ENCODE measurements at regions not wholly inside any gene's neighbourhood (a gene's known extent, or its start where the extent isn't known, plus 50 kb on each side); places are given as distances from the start of the nearest gene placed in this dataset.

- H4K20me1 ChIP-seq (ENCODE audit: control insufficient read depth, insufficient read depth): no peaks in the 10 kb centered on the region
- no peak overlapping the region for H3K9ac ChIP-seq (ENCODE audit: control insufficient read depth, insufficient read depth, low read length)
- H3K27ac ChIP-seq (ENCODE audit: control insufficient read depth, insufficient read depth): no peak overlapping the region
- ChIA-PET RAD21 (ENCODE audit: unreplicated experiment) (no interaction called here), SMC1A (ENCODE audit: uncharacterized antibody, unreplicated experiment) (no interaction called here), POLR2A (no interaction called here), CTCF (no interaction called here)
- H3K9me3 ChIP-seq (replicated peaks; ENCODE audit: control insufficient read depth, insufficient read depth, low read length): no peaks in the 10 kb centered on the region
- no TSS peak for BruUV-seq (replicated peaks)
- TF ChIP-seq SIN3A (IDR thresholded peaks at IDR 0.05; ENCODE audit: low read depth, low read length) (no peak), SUPT20H (IDR thresholded peaks at IDR 0.05; ENCODE audit: borderline replicate concordance, control insufficient read depth, low read depth, low read length) (no peak)
- H3K27me3 ChIP-seq (replicated peaks in 1 of 2; ENCODE audit: control insufficient read depth in 2 of 2, insufficient read depth in 2 of 2, low read length in 1 of 2): no peaks in the 10 kb centered on the region
- H3K4me2 ChIP-seq (ENCODE audit: control insufficient read depth, insufficient read depth): no peak overlapping the region
- H3K4me3 ChIP-seq: no peak overlapping the region
- in situ Hi-C loops (cut with MboI): no loop called here
- intact Hi-C loops (cut with micrococcal nuclease; ENCODE audit: unreplicated experiment): no loop called here
- DNase-seq (ENCODE audit: low read depth, low spot score) (no peak), ATAC-seq (no peak), FAIRE-seq (no peak)
- no peaks in the 10 kb centered on the region for H3K4me1 ChIP-seq (ENCODE audit: control insufficient read depth, insufficient read depth, low read length)
- H2AFZ ChIP-seq (ENCODE audit: control insufficient read depth, low read depth, low read length): no peak overlapping the region
- no peaks in the 10 kb centered on the region for H3K36me3 ChIP-seq (ENCODE audit: control insufficient read depth in 2 of 2, insufficient read depth in 2 of 2, low read length in 1 of 2)
- no peaks in the 10 kb centered on the region for H3K79me2 ChIP-seq (ENCODE audit: control insufficient read depth, insufficient read depth, low read length)
- 46% methylated on average over 4 of the region's 4 CpGs for WGBS (ENCODE audit: insufficient coverage, insufficient replicate concordance, low lambda C conversion rate, missing lambda C conversion rate)
These were observed 93.9 kb downstream of the QDPR start for GRCh38 chr4:17418010-17418409.

GRCh38 chr4:17414392-17414791 lies 97.5 kb downstream of the QDPR start:
- Histone ChIP-seq H4K20me1 (ENCODE audit: control insufficient read depth, insufficient read depth) (no peaks in the 10 kb centered on the region), H3K9ac (ENCODE audit: control insufficient read depth, insufficient read depth, low read length) (no peak overlapping the region), H3K27me3 (replicated peaks in 1 of 2; ENCODE audit: control insufficient read depth in 2 of 2, insufficient read depth in 2 of 2, low read length in 1 of 2) (no peaks in the 10 kb centered on the region), H3K4me1 (ENCODE audit: control insufficient read depth, insufficient read depth, low read length) (no peaks in the 10 kb centered on the region), H3K27ac (ENCODE audit: control insufficient read depth, insufficient read depth) (no peak overlapping the region), H3K79me2 (ENCODE audit: control insufficient read depth, insufficient read depth, low read length) (no peaks in the 10 kb centered on the region), H3K4me3 (no peak overlapping the region), H3K9me3 (replicated peaks; ENCODE audit: control insufficient read depth, insufficient read depth, low read length) (no peaks in the 10 kb centered on the region), H3K36me3 (ENCODE audit: control insufficient read depth in 2 of 2, insufficient read depth in 2 of 2, low read length in 1 of 2) (no peaks in the 10 kb centered on the region), H3K4me2 (ENCODE audit: control insufficient read depth, insufficient read depth) (no peak overlapping the region), H2AFZ (ENCODE audit: control insufficient read depth, low read depth, low read length) (no peak overlapping the region)
- RAD21 ChIA-PET (ENCODE audit: unreplicated experiment): no interaction called here
- in situ Hi-C loops (cut with MboI) (no loop called here), intact Hi-C loops (cut with micrococcal nuclease; ENCODE audit: unreplicated experiment) (no loop called here)
- CTCF ChIA-PET: no interaction called here
- SMC1A ChIA-PET (ENCODE audit: uncharacterized antibody, unreplicated experiment): interaction anchor here (0.7 kb wide), 1 partner anchor 302 kb away, joined by 3 read pairs; no protein-coding TSS in a partner anchor
- BruUV-seq (replicated peaks): no TSS peak
- DNase-seq (ENCODE audit: low read depth, low spot score): no peak
- 72% methylated on average over 28 of the region's 34 CpGs for WGBS (ENCODE audit: insufficient coverage, insufficient replicate concordance, low lambda C conversion rate, missing lambda C conversion rate)
- POLR2A ChIA-PET: no interaction called here
- ATAC-seq: no peak
- FAIRE-seq: no peak
- TF ChIP-seq RELA (IDR thresholded peaks at IDR 0.05; ENCODE audit: borderline replicate concordance, partially characterized antibody) (no peak), MYB (IDR thresholded peaks at IDR 0.05; ENCODE audit: borderline replicate concordance, low read depth, low read length) (no peak), ZNF274 (IDR thresholded peaks at IDR 0.05; ENCODE audit: insufficient read depth, insufficient read length) (no peak), ZBTB11 (CRISPR knock-in tag; IDR thresholded peaks at IDR 0.05) (no peak), IRF4 (IDR thresholded peaks at IDR 0.05; ENCODE audit: low read depth, low read length) (no peak), CTCF (IDR thresholded peaks at IDR 0.05 in 2 of 3, conservative IDR thresholded peaks at IDR 0.05 in 1 of 3; ENCODE audit: control insufficient read depth in 2 of 3, extremely low read depth in 1 of 3, insufficient read depth in 1 of 3, low read depth in 3 of 3, low read length in 3 of 3) (no peak), SMARCA5 (IDR thresholded peaks at IDR 0.05) (no peak), JUND (IDR thresholded peaks at IDR 0.05; ENCODE audit: low read depth, low read length) (no peak), CBX3 (IDR thresholded peaks at IDR 0.05; ENCODE audit: borderline replicate concordance, low read depth) (no peak)
